ENCODE measurements at regions not wholly inside any gene's neighbourhood (a gene's known extent, or its start where the extent isn't known, plus 50 kb on each side); places are given as distances from the start of the nearest gene placed in this dataset.

DNA sequence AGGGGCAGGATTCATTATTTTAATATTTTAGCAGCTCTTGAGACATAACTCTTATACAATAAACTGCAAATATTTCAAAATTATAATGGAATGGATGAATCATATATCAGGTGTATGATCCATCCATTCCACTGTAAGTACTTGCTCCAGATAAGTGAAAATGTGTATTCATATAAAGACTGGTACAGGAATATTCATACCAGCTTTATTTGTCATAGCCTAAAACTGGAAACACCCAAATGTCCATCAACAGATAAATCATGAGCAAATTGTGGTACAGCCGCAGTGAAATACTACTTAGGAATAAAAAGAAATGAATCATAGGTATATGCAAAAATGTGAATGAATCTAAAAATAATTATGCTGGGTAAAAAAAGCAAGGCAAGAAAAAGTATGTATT, 263.6 kb upstream of the SYT10 start:
- Histone ChIP-seq H3K27me3 (ENCODE audit: insufficient read depth, poor library complexity, severe bottlenecking) (no peaks in the 10 kb centered on the region), H3K4me3 (replicated peaks; ENCODE audit: insufficient read depth, low read length) (no peak overlapping the region), H3K27ac (replicated peaks) (no peak overlapping the region)
- TF ChIP-seq GABPA (IDR thresholded peaks at IDR 0.05; ENCODE audit: low read depth) (no peak), SPI1 (IDR thresholded peaks at IDR 0.05; ENCODE audit: borderline replicate concordance, low read depth) (no peak), REST (IDR thresholded peaks at IDR 0.05; ENCODE audit: insufficient replicate concordance, low read depth) (no peak), POLR2AphosphoS5 (IDR thresholded peaks at IDR 0.05; ENCODE audit: low read depth) (no peak)
- TF ChIP-seq, protein P1, sequence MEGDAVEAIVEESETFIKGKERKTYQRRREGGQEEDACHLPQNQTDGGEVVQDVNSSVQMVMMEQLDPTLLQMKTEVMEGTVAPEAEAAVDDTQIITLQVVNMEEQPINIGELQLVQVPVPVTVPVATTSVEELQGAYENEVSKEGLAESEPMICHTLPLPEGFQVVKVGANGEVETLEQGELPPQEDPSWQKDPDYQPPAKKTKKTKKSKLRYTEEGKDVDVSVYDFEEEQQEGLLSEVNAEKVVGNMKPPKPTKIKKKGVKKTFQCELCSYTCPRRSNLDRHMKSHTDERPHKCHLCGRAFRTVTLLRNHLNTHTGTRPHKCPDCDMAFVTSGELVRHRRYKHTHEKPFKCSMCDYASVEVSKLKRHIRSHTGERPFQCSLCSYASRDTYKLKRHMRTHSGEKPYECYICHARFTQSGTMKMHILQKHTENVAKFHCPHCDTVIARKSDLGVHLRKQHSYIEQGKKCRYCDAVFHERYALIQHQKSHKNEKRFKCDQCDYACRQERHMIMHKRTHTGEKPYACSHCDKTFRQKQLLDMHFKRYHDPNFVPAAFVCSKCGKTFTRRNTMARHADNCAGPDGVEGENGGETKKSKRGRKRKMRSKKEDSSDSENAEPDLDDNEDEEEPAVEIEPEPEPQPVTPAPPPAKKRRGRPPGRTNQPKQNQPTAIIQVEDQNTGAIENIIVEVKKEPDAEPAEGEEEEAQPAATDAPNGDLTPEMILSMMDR (IDR thresholded peaks at IDR 0.05; ENCODE audit: insufficient read depth, low read length): no peak
- DNase-seq (ENCODE audit: low read depth in 1 of 2, low spot score in 1 of 2): no peak

GRCh38 chr12:33706927-33707326, 267.3 kb upstream of the SYT10 start:
- H3K27ac ChIP-seq (replicated peaks): no peak overlapping the region
- no peaks in the 10 kb centered on the region for H3K27me3 ChIP-seq (ENCODE audit: insufficient read depth, poor library complexity, severe bottlenecking)
- no peak overlapping the region for H3K4me3 ChIP-seq (replicated peaks; ENCODE audit: insufficient read depth, low read length)
- no peak for DNase-seq (ENCODE audit: low read depth in 1 of 2, low spot score in 1 of 2)
- TF ChIP-seq POLR2AphosphoS5 (IDR thresholded peaks at IDR 0.05; ENCODE audit: low read depth) (no peak), REST (IDR thresholded peaks at IDR 0.05; ENCODE audit: insufficient replicate concordance, low read depth) (no peak), SPI1 (IDR thresholded peaks at IDR 0.05; ENCODE audit: borderline replicate concordance, low read depth) (no peak), GABPA (IDR thresholded peaks at IDR 0.05; ENCODE audit: low read depth) (no peak)
- TF ChIP-seq, protein P1 (IDR thresholded peaks at IDR 0.05; ENCODE audit: insufficient read depth, low read length): no peak

- TF ChIP-seq GABPA (IDR thresholded peaks at IDR 0.05; ENCODE audit: low read depth) (no peak), POLR2AphosphoS5 (IDR thresholded peaks at IDR 0.05; ENCODE audit: low read depth) (no peak)
- H3K4me3 ChIP-seq (replicated peaks; ENCODE audit: insufficient read depth, low read length): no peak overlapping the region
Observed at GRCh38 chr12:33708935-33709334, 269.3 kb upstream of the SYT10 start.

DNA sequence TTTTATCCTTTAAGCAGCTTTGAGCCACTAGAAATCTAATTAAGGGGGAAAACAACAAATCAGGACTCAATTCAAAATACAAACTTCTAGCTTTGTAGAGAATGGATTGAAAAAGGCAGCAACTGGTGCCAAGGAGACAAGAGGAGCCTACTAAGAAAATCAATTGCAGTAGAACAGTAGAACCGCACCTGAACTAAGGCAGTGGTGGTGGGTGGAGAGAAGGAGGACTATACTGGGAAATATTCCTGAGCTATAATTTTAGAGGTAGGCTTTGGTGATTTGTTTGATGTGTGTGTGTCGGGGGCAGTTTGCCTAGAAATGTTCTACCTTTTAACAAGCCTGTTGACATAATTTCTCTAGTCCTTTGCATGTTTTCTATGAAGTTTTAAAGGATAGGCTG, 270.9 kb upstream of the SYT10 start:
- Histone ChIP-seq H3K27ac (replicated peaks) (no peak overlapping the region), H3K27me3 (ENCODE audit: insufficient read depth, poor library complexity, severe bottlenecking) (no peaks in the 10 kb centered on the region), H3K4me3 (replicated peaks; ENCODE audit: insufficient read depth, low read length) (no peak overlapping the region)
- DNase-seq (ENCODE audit: low read depth in 1 of 2, low spot score in 1 of 2): no peak
- TF ChIP-seq SPI1 (IDR thresholded peaks at IDR 0.05; ENCODE audit: borderline replicate concordance, low read depth) (no peak), REST (IDR thresholded peaks at IDR 0.05; ENCODE audit: insufficient replicate concordance, low read depth) (no peak), GABPA (IDR thresholded peaks at IDR 0.05; ENCODE audit: low read depth) (no peak), POLR2AphosphoS5 (IDR thresholded peaks at IDR 0.05; ENCODE audit: low read depth) (no peak)
- TF ChIP-seq, protein P1 (IDR thresholded peaks at IDR 0.05; ENCODE audit: insufficient read depth, low read length): no peak

More at GRCh38 chr12:33708935-33709334, 269.3 kb upstream of the SYT10 start:
- DNase-seq (ENCODE audit: low read depth in 1 of 2, low spot score in 1 of 2): no peak
- Histone ChIP-seq H3K27ac (replicated peaks) (no peak overlapping the region), H3K27me3 (ENCODE audit: insufficient read depth, poor library complexity, severe bottlenecking) (no peaks in the 10 kb centered on the region)
